Vagina (tissue), 2 donors: ENCODE measurements at regions not wholly inside any gene's neighbourhood (a gene's known extent, or its start where the extent isn't known, plus 50 kb on each side); places are given as distances from the start of the nearest gene placed in this dataset.

Experiments
- DNase-seq, 2 donors: peaks; one replicate each; pipeline ENCODE4 v3.0.0-alpha.2; 2017; ENCODE audit errors: extremely low spot score in 2 of 2
- H3K27ac ChIP-seq: fragments of 200-600 bp; sonication (generic); one replicate; pipeline ENCODE4 v1.5.1; 2019
- H3K27me3 ChIP-seq: fragments of 200-600 bp; sonication (generic); one replicate; pipeline ENCODE4 v1.5.1; 2019
- H3K36me3 ChIP-seq, 2 donors: fragments of 200-600 bp; sonication (generic); one replicate each; pipeline ENCODE4 v1.5.1; 2017 to 2019
- H3K4me1 ChIP-seq: fragments of 200-600 bp; sonication (generic); one replicate; pipeline ENCODE4 v1.5.1; 2019
- H3K4me3 ChIP-seq, 2 donors: fragments of 200-600 bp; sonication (generic); 1 replicate in 1 of 2; 2 replicates in 1 of 2; pipeline ENCODE4 v1.5.1; 2016 to 2019
- H3K9me3 ChIP-seq: fragments of 200-600 bp; sonication (generic); one replicate; pipeline ENCODE4 v1.5.1; 2019
- POLR2A ChIP-seq, 2 donors: fragments of 450-650 bp; IDR thresholded peaks; one replicate each; pipeline ENCODE4 v1.6.1; 2017; ENCODE audit warnings: antibody characterized with exemption in 2 of 2, mild to moderate bottlenecking in 2 of 2, moderate library complexity in 2 of 2
- POLR2AphosphoS5 ChIP-seq, 2 donors: sonication (generic); formaldehyde crosslinking; IDR thresholded peaks; one replicate each; pipeline ENCODE4 v1.9.0; 2017; ENCODE audit warnings: antibody characterized with exemption in 2 of 2, mild to moderate bottlenecking in 2 of 2, low read depth in 1 of 2; ENCODE audit not compliant: insufficient read depth in 1 of 2
- intact Hi-C: fragments of 100-400 bp; cut with DNase I; formaldehyde crosslinking; loops from one replicate; pipeline ENCODE4 v1.15.1; 2023
- TF ChIP-seq, protein P1 (sequence below), 3 experiments: fragments of 450-650 bp in 2 of 3; fragments of 200-600 bp in 1 of 3; sonication (generic) in 1 of 3; IDR thresholded peaks; one replicate each; pipeline ENCODE4 v1.5.1; 2017 to 2019; ENCODE audit warnings: antibody characterized with exemption in 3 of 3, mild to moderate bottlenecking in 2 of 3, moderate library complexity in 2 of 3

DNA sequence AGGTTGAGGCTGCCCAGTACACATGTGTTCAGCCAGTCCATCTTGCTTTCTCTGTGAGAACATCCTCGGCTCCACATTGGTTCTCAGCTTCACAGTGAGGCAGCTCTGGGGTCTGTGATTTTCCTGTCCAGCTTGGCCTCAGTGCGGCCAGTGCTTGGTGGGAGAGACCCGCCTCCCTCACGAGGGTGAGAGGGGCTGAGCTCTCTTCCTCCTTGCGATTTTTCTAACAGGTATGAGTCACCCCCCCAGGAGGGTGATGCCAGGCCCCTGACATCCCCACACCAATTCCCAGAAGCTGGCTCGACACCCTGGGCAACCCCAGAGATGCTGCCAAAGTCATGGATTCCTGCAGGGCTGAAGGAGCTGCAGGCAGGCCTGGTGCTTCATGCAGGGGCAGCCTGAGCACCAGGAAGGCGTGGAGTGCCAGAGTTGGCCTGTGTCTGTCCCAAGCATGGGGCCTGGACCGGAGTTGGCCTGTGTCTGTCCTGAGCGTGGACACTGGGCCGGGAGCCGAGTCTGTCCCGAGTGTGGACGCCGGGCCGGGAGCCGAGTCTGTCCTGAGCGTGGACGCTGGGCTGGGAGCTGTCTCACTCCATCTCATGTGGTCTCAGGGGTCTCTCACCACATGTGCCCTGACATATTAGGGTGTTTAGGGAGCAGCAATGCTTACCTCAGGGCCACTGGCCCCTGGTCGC lies 408.6 kb upstream of the IRX4 start:
- H3K36me3 ChIP-seq = no peaks in the 10 kb centered on the region
- no peak overlapping the region for H3K4me3 ChIP-seq
- intact Hi-C loops = no loop called here
- no peak for DNase-seq
- no peaks in the 10 kb centered on the region for H3K9me3 ChIP-seq
- TF ChIP-seq, protein P1, sequence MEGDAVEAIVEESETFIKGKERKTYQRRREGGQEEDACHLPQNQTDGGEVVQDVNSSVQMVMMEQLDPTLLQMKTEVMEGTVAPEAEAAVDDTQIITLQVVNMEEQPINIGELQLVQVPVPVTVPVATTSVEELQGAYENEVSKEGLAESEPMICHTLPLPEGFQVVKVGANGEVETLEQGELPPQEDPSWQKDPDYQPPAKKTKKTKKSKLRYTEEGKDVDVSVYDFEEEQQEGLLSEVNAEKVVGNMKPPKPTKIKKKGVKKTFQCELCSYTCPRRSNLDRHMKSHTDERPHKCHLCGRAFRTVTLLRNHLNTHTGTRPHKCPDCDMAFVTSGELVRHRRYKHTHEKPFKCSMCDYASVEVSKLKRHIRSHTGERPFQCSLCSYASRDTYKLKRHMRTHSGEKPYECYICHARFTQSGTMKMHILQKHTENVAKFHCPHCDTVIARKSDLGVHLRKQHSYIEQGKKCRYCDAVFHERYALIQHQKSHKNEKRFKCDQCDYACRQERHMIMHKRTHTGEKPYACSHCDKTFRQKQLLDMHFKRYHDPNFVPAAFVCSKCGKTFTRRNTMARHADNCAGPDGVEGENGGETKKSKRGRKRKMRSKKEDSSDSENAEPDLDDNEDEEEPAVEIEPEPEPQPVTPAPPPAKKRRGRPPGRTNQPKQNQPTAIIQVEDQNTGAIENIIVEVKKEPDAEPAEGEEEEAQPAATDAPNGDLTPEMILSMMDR (IDR thresholded peaks at IDR 0.05) = no peak
- TF ChIP-seq POLR2A (IDR thresholded peaks at IDR 0.05) = no peak
- TF ChIP-seq POLR2AphosphoS5 (IDR thresholded peaks at IDR 0.05; ENCODE audit: insufficient read depth in 1 of 2, low read depth in 1 of 2) = no peak
- no peak overlapping the region for H3K27ac ChIP-seq
- no peaks in the 10 kb centered on the region for H3K4me1 ChIP-seq
- no peaks in the 10 kb centered on the region for H3K27me3 ChIP-seq

GRCh38 chr5:2289380-2289779 lies 406.7 kb upstream of the IRX4 start:
- intact Hi-C loops = no loop called here
- Histone ChIP-seq H3K27ac (no peak overlapping the region), H3K9me3 (no peaks in the 10 kb centered on the region), H3K4me3 (no peak overlapping the region), H3K36me3 (no peaks in the 10 kb centered on the region), H3K27me3 (no peaks in the 10 kb centered on the region), H3K4me1 (no peaks in the 10 kb centered on the region)
- TF ChIP-seq POLR2A (IDR thresholded peaks at IDR 0.05) (no peak), POLR2AphosphoS5 (IDR thresholded peaks at IDR 0.05; ENCODE audit: insufficient read depth in 1 of 2, low read depth in 1 of 2) (no peak)
- TF ChIP-seq, protein P1 (IDR thresholded peaks at IDR 0.05) = no peak
- no peak for DNase-seq

- DNase-seq = no peak
- Histone ChIP-seq H3K4me3 (no peak overlapping the region), H3K27me3 (no peaks in the 10 kb centered on the region), H3K4me1 (no peaks in the 10 kb centered on the region), H3K36me3 (no peaks in the 10 kb centered on the region), H3K27ac (no peak overlapping the region), H3K9me3 (no peaks in the 10 kb centered on the region)
- TF ChIP-seq, protein P1 (IDR thresholded peaks at IDR 0.05) = no peak
- TF ChIP-seq POLR2A (IDR thresholded peaks at IDR 0.05) (no peak), POLR2AphosphoS5 (IDR thresholded peaks at IDR 0.05; ENCODE audit: insufficient read depth in 1 of 2, low read depth in 1 of 2) (no peak)
- intact Hi-C loops = no loop called here
Measured at GRCh38 chr5:2288968-2289367, 406.2 kb upstream of the IRX4 start.

DNA sequence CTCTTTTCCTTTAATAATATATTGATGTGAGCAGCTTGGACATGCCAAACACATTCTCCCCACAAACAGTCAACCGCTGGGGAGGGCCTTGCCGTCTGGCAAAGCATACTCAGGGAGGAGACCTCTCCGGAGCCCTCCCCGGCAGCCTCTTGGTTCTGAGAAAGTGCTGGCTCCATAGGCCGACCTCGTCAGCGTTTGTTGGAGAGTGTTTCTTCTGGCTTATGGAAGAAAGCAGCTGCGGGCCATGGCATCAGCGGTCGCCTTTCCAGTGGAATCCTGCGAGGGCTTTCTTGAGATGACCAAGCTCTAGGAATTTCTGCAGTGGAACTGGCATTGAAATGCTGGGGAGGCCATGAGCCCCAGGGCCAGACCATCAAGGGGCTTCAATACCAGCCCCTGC lies 405.7 kb upstream of the IRX4 start:
- no peak overlapping the region for H3K4me3 ChIP-seq
- TF ChIP-seq, protein P1 (IDR thresholded peaks at IDR 0.05) = no peak
- TF ChIP-seq POLR2A (IDR thresholded peaks at IDR 0.05) (no peak), POLR2AphosphoS5 (IDR thresholded peaks at IDR 0.05; ENCODE audit: insufficient read depth in 1 of 2, low read depth in 1 of 2) (no peak)
- no peak overlapping the region for H3K27ac ChIP-seq
- no peaks in the 10 kb centered on the region for H3K9me3 ChIP-seq
- no peaks in the 10 kb centered on the region for H3K36me3 ChIP-seq
- no peak for DNase-seq
- no peaks in the 10 kb centered on the region for H3K4me1 ChIP-seq
- intact Hi-C loops = no loop called here
- no peaks in the 10 kb centered on the region for H3K27me3 ChIP-seq

GRCh38 chr5:2286250-2286649 lies 403.5 kb upstream of the IRX4 start:
- no peaks in the 10 kb centered on the region for H3K36me3 ChIP-seq
- no peaks in the 10 kb centered on the region for H3K27me3 ChIP-seq
- DNase-seq = no peak
- H3K27ac ChIP-seq = no peak overlapping the region
- H3K9me3 ChIP-seq = no peaks in the 10 kb centered on the region
- H3K4me1 ChIP-seq = no peaks in the 10 kb centered on the region
- no peak overlapping the region for H3K4me3 ChIP-seq
- intact Hi-C loops = no loop called here
- TF ChIP-seq, protein P1 (IDR thresholded peaks at IDR 0.05) = no peak
- TF ChIP-seq POLR2AphosphoS5 (IDR thresholded peaks at IDR 0.05; ENCODE audit: insufficient read depth in 1 of 2, low read depth in 1 of 2) = no peak
- TF ChIP-seq POLR2A (IDR thresholded peaks at IDR 0.05) = no peak
